ENCODE measurements at regions not wholly inside any gene's neighbourhood (a gene's known extent, or its start where the extent isn't known, plus 50 kb on each side); places are given as distances from the start of the nearest gene placed in this dataset.
A peak's percentile ranks its signal among the peaks of the same experiment; 100 is the strongest.

DNA sequence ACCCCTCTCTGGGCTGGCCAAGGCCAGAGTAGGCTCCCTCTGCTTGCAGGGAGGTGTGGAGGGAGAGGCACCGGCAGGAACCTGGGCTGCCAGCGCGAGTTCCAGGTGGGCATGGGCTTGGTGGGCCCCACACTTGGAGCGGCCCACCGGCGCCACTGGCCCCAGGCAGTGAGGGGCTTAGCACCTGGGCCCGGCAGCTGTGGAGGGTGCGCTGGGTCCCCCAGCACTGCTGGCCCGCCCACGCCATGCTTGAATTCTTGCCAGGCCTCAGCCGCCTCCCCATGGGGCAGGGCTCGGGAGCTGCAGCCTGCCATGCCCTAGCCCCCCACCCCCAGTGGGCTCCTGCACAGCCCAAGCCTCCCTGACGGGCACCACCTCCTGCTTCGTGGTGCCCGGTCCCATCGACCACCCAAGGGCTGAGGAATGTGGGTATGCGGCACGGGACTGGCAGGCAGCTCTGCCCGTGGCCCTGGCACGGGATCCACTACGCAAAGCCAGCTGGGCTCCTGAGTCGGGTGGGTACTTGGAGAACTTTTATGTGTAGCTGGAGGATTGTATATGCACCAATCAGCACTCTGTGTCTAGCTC is 1648.0 kb downstream of the OLFM4 start:
- Histone ChIP-seq H3K27ac (ENCODE audit: low read depth in 1 of 2, low read length in 1 of 2) (no peak overlapping the region), H3K4me1 (ENCODE audit: control insufficient read depth in 5 of 5, insufficient read depth in 5 of 5, low read length in 5 of 5) (no peaks in the 10 kb centered on the region), H3K9me3 (ENCODE audit: control insufficient read depth in 4 of 4, insufficient read depth in 3 of 4, low read length in 3 of 4) (peaks cover 0 to 7% (median 0%) of the 10 kb centered on the region in 4 donors), H3K27me3 (ENCODE audit: control insufficient read depth in 3 of 3, insufficient read depth in 3 of 3, low read length in 2 of 3) (no peaks in the 10 kb centered on the region), H3K9ac (ENCODE audit: insufficient read depth in 1 of 2, low read length in 2 of 2) (no peak overlapping the region), H3K4me3 (no peak overlapping the region), H3K36me3 (ENCODE audit: control insufficient read depth in 4 of 4, insufficient read depth in 4 of 4, low read length in 4 of 4) (no peaks in the 10 kb centered on the region)
- DNase-seq (no peak), ATAC-seq (ENCODE audit: insufficient read depth, low FRiP score) (peak; percentile 27)
- TF ChIP-seq, protein P1, sequence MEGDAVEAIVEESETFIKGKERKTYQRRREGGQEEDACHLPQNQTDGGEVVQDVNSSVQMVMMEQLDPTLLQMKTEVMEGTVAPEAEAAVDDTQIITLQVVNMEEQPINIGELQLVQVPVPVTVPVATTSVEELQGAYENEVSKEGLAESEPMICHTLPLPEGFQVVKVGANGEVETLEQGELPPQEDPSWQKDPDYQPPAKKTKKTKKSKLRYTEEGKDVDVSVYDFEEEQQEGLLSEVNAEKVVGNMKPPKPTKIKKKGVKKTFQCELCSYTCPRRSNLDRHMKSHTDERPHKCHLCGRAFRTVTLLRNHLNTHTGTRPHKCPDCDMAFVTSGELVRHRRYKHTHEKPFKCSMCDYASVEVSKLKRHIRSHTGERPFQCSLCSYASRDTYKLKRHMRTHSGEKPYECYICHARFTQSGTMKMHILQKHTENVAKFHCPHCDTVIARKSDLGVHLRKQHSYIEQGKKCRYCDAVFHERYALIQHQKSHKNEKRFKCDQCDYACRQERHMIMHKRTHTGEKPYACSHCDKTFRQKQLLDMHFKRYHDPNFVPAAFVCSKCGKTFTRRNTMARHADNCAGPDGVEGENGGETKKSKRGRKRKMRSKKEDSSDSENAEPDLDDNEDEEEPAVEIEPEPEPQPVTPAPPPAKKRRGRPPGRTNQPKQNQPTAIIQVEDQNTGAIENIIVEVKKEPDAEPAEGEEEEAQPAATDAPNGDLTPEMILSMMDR (IDR thresholded peaks at IDR 0.05; ENCODE audit: control extremely low read depth, extremely low read depth), result no peak
- WGBS, 2 donors, result 92 to 95% methylated on average over 19 to 22 of the region's 22 CpGs

- DNase-seq (no peak), ATAC-seq (ENCODE audit: insufficient read depth, low FRiP score) (no peak)
- no peak overlapping the region for H3K9ac ChIP-seq (ENCODE audit: insufficient read depth in 1 of 2, low read length in 2 of 2)
- 80 to 82% methylated on average over 1 of the region's 1 CpG for WGBS, 2 donors
- H3K4me3 ChIP-seq, result no peak overlapping the region
- H3K27me3 ChIP-seq (ENCODE audit: control insufficient read depth in 3 of 3, insufficient read depth in 3 of 3, low read length in 2 of 3), result no peaks in the 10 kb centered on the region
- peaks cover 0 to 2% (median 0%) of the 10 kb centered on the region in 4 donors for H3K9me3 ChIP-seq (ENCODE audit: control insufficient read depth in 4 of 4, insufficient read depth in 3 of 4, low read length in 3 of 4)
- no peaks in the 10 kb centered on the region for H3K4me1 ChIP-seq (ENCODE audit: control insufficient read depth in 5 of 5, insufficient read depth in 5 of 5, low read length in 5 of 5)
- no peaks in the 10 kb centered on the region for H3K36me3 ChIP-seq (ENCODE audit: control insufficient read depth in 4 of 4, insufficient read depth in 4 of 4, low read length in 4 of 4)
- TF ChIP-seq, protein P1 (IDR thresholded peaks at IDR 0.05; ENCODE audit: control extremely low read depth, extremely low read depth), result no peak
- H3K27ac ChIP-seq (ENCODE audit: low read depth in 1 of 2, low read length in 1 of 2), result no peak overlapping the region
Observed at GRCh38 chr13:54682184-54682583, 1653.6 kb downstream of the OLFM4 start.

DNA sequence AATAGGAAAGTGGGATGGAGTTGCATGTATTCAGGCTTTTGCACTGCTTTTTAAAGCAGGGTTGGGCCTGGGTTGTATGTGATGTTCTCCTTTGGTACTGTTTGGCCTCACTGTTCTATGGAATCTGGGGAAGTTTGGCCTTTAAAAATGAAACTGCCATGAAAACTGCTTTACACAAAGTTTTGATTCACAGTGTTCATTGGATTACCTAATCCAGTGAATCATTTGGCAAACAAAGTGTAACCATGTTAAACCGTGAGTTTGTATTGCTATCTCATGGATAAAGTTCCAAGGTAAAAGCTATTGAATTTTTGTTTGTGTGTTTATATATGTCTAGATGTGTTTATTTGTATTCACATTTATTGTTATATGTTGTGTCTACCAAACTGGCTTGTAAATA is 1658.6 kb downstream of the OLFM4 start:
- Histone ChIP-seq H3K4me3 (no peak overlapping the region), H3K36me3 (ENCODE audit: control insufficient read depth in 4 of 4, insufficient read depth in 4 of 4, low read length in 4 of 4) (no peaks in the 10 kb centered on the region), H3K9me3 (ENCODE audit: control insufficient read depth in 4 of 4, insufficient read depth in 3 of 4, low read length in 3 of 4) (peaks cover 0 to 6% (median 0%) of the 10 kb centered on the region in 4 donors), H3K27me3 (ENCODE audit: control insufficient read depth in 3 of 3, insufficient read depth in 3 of 3, low read length in 2 of 3) (no peaks in the 10 kb centered on the region), H3K4me1 (ENCODE audit: control insufficient read depth in 5 of 5, insufficient read depth in 5 of 5, low read length in 5 of 5) (no peaks in the 10 kb centered on the region), H3K9ac (ENCODE audit: insufficient read depth in 1 of 2, low read length in 2 of 2) (no peak overlapping the region), H3K27ac (ENCODE audit: low read depth in 1 of 2, low read length in 1 of 2) (no peak overlapping the region)
- DNase-seq (no peak), ATAC-seq (ENCODE audit: insufficient read depth, low FRiP score) (no peak)
- WGBS, 2 donors, result 75 to 92% methylated on average over 1 of the region's 1 CpG
- TF ChIP-seq, protein P1 (IDR thresholded peaks at IDR 0.05; ENCODE audit: control extremely low read depth, extremely low read depth), result no peak

DNA sequence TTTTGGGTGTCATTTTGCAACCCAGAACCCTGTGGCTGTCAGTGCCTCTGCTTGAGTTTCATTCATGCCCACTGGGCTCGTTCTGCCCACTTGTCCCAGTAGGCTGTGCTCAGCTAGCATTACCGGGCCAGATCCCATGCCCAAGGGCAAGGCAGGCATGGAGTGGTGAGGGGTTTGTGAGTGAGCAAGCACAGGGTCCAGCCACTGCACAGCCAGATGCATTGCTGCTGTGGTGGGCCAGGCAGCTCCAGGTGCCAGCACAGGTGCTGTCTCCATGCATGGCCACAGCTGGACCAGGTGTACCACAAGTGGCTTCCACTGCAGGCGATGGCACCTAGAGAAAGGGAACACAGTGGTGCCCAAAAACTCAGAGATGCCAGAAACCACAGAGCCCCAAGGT is 1671.2 kb downstream of the OLFM4 start:
- H3K4me3 ChIP-seq, result no peak overlapping the region
- H3K9me3 ChIP-seq (ENCODE audit: control insufficient read depth in 4 of 4, insufficient read depth in 3 of 4, low read length in 3 of 4), result peaks cover 0 to 2% (median 0%) of the 10 kb centered on the region in 4 donors
- 84 to 89% methylated on average over 3 of the region's 3 CpGs for WGBS, 2 donors
- H3K4me1 ChIP-seq (ENCODE audit: control insufficient read depth in 5 of 5, insufficient read depth in 5 of 5, low read length in 5 of 5), result no peaks in the 10 kb centered on the region
- H3K36me3 ChIP-seq (ENCODE audit: control insufficient read depth in 4 of 4, insufficient read depth in 4 of 4, low read length in 4 of 4), result no peaks in the 10 kb centered on the region
- H3K27ac ChIP-seq (ENCODE audit: low read depth in 1 of 2, low read length in 1 of 2), result no peak overlapping the region
- DNase-seq, result no peak
- H3K9ac ChIP-seq (ENCODE audit: insufficient read depth in 1 of 2, low read length in 2 of 2), result no peak overlapping the region
- TF ChIP-seq, protein P1 (IDR thresholded peaks at IDR 0.05; ENCODE audit: control extremely low read depth, extremely low read depth), result no peak
- ATAC-seq (ENCODE audit: insufficient read depth, low FRiP score), result no peak
- H3K27me3 ChIP-seq (ENCODE audit: control insufficient read depth in 3 of 3, insufficient read depth in 3 of 3, low read length in 2 of 3), result no peaks in the 10 kb centered on the region

Data from lung (tissue), 11 donors.